HEK293T (cell line): ENCODE measurements at regions not wholly inside any gene's neighbourhood (a gene's known extent, or its start where the extent isn't known, plus 50 kb on each side); places are given as distances from the start of the nearest gene placed in this dataset.

ENCODE experiments used
- ARNT ChIP-seq: fragments of 450-650 bp; IDR thresholded peaks from 2 replicates; pipeline ENCODE4 v1.6.1; 2017; ENCODE audit warnings: mild to moderate bottlenecking
- BHLHE40 ChIP-seq: fragments of 450-650 bp; IDR thresholded peaks from 2 replicates; pipeline ENCODE4 v1.6.1; 2016; ENCODE audit warnings: mild to moderate bottlenecking, moderate library complexity, borderline replicate concordance
- ELF4 ChIP-seq: fragments of 450-650 bp; IDR thresholded peaks from 2 replicates; pipeline ENCODE4 v1.6.1; 2017; ENCODE audit warnings: antibody characterized with exemption
- FOXK2 ChIP-seq: fragments of 450-650 bp; IDR thresholded peaks from 2 replicates; pipeline ENCODE4 v1.6.1; 2016; ENCODE audit warnings: mild to moderate bottlenecking
- FOXM1 ChIP-seq: fragments of 450-650 bp; IDR thresholded peaks from 2 replicates; pipeline ENCODE4 v1.6.1; 2017; ENCODE audit warnings: mild to moderate bottlenecking, borderline replicate concordance
- L3MBTL2 ChIP-seq: fragments of 450-650 bp; conservative IDR thresholded peaks from 2 replicates; pipeline ENCODE4 v1.6.1; 2016; ENCODE audit warnings: mild to moderate bottlenecking
- NFRKB ChIP-seq: fragments of 450-650 bp; IDR thresholded peaks from 2 replicates; pipeline ENCODE4 v1.6.1; 2016; ENCODE audit warnings: mild to moderate bottlenecking, moderate library complexity
- PKNOX1 ChIP-seq: fragments of 450-650 bp; IDR thresholded peaks from 2 replicates; pipeline ENCODE4 v1.6.1; 2016
- SUZ12 ChIP-seq: fragments of 450-650 bp; IDR thresholded peaks from 2 replicates; pipeline ENCODE4 v1.6.1; 2016; ENCODE audit warnings: mild to moderate bottlenecking
- TARDBP ChIP-seq: fragments of 450-650 bp; IDR thresholded peaks from 2 replicates; pipeline ENCODE4 v1.6.1; 2016
- ZNF384 ChIP-seq: fragments of 450-650 bp; IDR thresholded peaks from 2 replicates; pipeline ENCODE4 v1.6.1; 2016

GRCh38 chr20:39778431-39778830, 816.3 kb downstream of the DHX35 start:
- TF ChIP-seq ZNF384 (no peak), BHLHE40 (no peak), ELF4 (no peak), FOXK2 (no peak), FOXM1 (no peak), ARNT (no peak), NFRKB (no peak), TARDBP (no peak), SUZ12 (no peak), PKNOX1 (no peak), L3MBTL2 (no peak)
